ENCODE measurements at regions not wholly inside any gene's neighbourhood (a gene's known extent, or its start where the extent isn't known, plus 50 kb on each side); places are given as distances from the start of the nearest gene placed in this dataset.

DNA sequence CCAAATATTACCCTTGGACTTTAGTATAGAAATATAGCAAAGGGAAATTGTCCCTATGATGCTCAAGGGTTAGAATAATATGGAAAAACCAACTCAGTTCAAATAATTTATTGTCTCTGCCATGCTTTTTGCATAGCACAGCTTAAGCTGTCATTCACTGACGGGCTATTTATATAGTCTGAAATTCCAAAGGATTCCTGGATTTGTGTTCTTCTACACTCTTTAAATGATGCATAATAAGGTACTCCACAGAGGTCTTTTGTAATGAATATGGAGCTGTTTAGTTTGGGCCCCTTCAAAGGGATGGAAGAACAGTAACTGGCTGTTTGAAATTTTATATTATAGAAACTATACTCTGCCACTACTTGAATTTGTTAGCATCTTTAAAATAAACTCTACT lies 276.6 kb upstream of the FERD3L start:
- no peaks in the 10 kb centered on the region for H3K27me3 ChIP-seq (replicated peaks in 1 of 4; ENCODE audit: control extremely low read depth in 1 of 4, control insufficient read depth in 3 of 4, insufficient read depth in 4 of 4, low read length in 3 of 4)
- no peak overlapping the region for H3K4me2 ChIP-seq (replicated peaks; ENCODE audit: low read depth, low read length, poor library complexity, severe bottlenecking)
- no peak overlapping the region for H2AFZ ChIP-seq (ENCODE audit: insufficient read depth, low read depth, low read length, poor library complexity, severe bottlenecking)
- DNase-seq (no peak), ATAC-seq (ENCODE audit: low read depth) (no peak)
- no CpG with 5 or more reads among the region's 1 CpG for WGBS (ENCODE audit: insufficient coverage)
- intact Hi-C loops (cut with micrococcal nuclease): no loop called here
- H3K9ac ChIP-seq (ENCODE audit: low read length): no peak overlapping the region
- TF ChIP-seq, protein P1, sequence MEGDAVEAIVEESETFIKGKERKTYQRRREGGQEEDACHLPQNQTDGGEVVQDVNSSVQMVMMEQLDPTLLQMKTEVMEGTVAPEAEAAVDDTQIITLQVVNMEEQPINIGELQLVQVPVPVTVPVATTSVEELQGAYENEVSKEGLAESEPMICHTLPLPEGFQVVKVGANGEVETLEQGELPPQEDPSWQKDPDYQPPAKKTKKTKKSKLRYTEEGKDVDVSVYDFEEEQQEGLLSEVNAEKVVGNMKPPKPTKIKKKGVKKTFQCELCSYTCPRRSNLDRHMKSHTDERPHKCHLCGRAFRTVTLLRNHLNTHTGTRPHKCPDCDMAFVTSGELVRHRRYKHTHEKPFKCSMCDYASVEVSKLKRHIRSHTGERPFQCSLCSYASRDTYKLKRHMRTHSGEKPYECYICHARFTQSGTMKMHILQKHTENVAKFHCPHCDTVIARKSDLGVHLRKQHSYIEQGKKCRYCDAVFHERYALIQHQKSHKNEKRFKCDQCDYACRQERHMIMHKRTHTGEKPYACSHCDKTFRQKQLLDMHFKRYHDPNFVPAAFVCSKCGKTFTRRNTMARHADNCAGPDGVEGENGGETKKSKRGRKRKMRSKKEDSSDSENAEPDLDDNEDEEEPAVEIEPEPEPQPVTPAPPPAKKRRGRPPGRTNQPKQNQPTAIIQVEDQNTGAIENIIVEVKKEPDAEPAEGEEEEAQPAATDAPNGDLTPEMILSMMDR (IDR thresholded peaks at IDR 0.05): no peak
- no peak for TF ChIP-seq EZH2 (IDR thresholded peaks at IDR 0.05; ENCODE audit: borderline replicate concordance, insufficient read depth, low read depth, low read length, poor library complexity, severe bottlenecking)
- Mint-ChIP-seq H3K9me3 (ENCODE audit: insufficient read depth) (no peaks in the 10 kb centered on the region), H3K4me1 (no peaks in the 10 kb centered on the region), H3K27me3 (no peaks in the 10 kb centered on the region), H3K27ac (no peak overlapping the region), H3K4me3 (no peak overlapping the region)
- no peaks in the 10 kb centered on the region for H3K9me3 ChIP-seq (ENCODE audit: control extremely low read depth in 1 of 3, control insufficient read depth in 2 of 3, insufficient read depth in 1 of 3, low read length in 2 of 3)
- ChIA-PET CTCF (no interaction called here), POLR2A (no interaction called here)
- no peaks in the 10 kb centered on the region for H3K79me2 ChIP-seq (ENCODE audit: control insufficient read depth, insufficient read depth, low read length)
- no peaks in the 10 kb centered on the region for H3K36me3 ChIP-seq (replicated peaks in 1 of 2; ENCODE audit: control extremely low read depth in 1 of 2, control insufficient read depth in 1 of 2, extremely low read depth in 1 of 2, insufficient read depth in 2 of 2, low read length in 1 of 2)
- no peak overlapping the region for H3K27ac ChIP-seq (ENCODE audit: low read length in 2 of 2)
- H3K4me1 ChIP-seq (ENCODE audit: control insufficient read depth in 2 of 2, insufficient read depth in 2 of 2, low read length in 2 of 2): no peaks in the 10 kb centered on the region
- H3K4me3 ChIP-seq (ENCODE audit: control extremely low read depth in 1 of 5, extremely low read depth in 1 of 5, insufficient read depth in 1 of 5, low read depth in 2 of 5, low read length in 4 of 5): no peak overlapping the region
- H4K20me1 ChIP-seq (ENCODE audit: control insufficient read depth, insufficient read depth, low read length, poor library complexity, severe bottlenecking): no peaks in the 10 kb centered on the region

DNA sequence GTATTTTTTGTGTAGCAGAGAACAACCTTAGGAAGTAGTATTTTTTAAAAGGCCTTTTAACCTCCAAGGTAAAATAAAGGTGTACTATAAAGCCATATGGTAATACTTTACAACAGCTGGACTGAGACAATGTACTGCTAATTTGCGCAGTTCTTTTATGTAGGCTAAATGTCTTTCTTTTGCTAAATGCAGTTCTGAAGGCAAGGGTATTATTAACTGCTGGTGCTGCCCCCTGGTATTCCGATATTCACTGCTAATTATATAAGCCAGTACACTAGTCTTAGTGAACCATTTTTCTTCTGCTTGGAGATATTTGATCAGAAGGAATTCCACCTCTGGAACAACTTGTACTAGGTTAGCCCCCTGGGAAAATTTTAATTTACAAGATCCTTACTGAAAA lies 272.0 kb upstream of the FERD3L start:
- no peak for ATAC-seq (ENCODE audit: low read depth)
- intact Hi-C loops (cut with micrococcal nuclease): no loop called here
- no peaks in the 10 kb centered on the region for H4K20me1 ChIP-seq (ENCODE audit: control insufficient read depth, insufficient read depth, low read length, poor library complexity, severe bottlenecking)
- ChIA-PET POLR2A (no interaction called here), CTCF (no interaction called here)
- Mint-ChIP-seq H3K27me3 (no peaks in the 10 kb centered on the region), H3K27ac (no peak overlapping the region), H3K4me3 (no peak overlapping the region), H3K9me3 (ENCODE audit: insufficient read depth) (no peaks in the 10 kb centered on the region), H3K4me1 (no peaks in the 10 kb centered on the region)
- H3K4me2 ChIP-seq (replicated peaks; ENCODE audit: low read depth, low read length, poor library complexity, severe bottlenecking): no peak overlapping the region
- DNase-seq: no peak
- H3K36me3 ChIP-seq (replicated peaks in 1 of 2; ENCODE audit: control extremely low read depth in 1 of 2, control insufficient read depth in 1 of 2, extremely low read depth in 1 of 2, insufficient read depth in 2 of 2, low read length in 1 of 2): no peaks in the 10 kb centered on the region
- H3K4me1 ChIP-seq (ENCODE audit: control insufficient read depth in 2 of 2, insufficient read depth in 2 of 2, low read length in 2 of 2): no peaks in the 10 kb centered on the region
- no peak overlapping the region for H3K27ac ChIP-seq (ENCODE audit: low read length in 2 of 2)
- H3K79me2 ChIP-seq (ENCODE audit: control insufficient read depth, insufficient read depth, low read length): no peaks in the 10 kb centered on the region
- no CpG with 5 or more reads among the region's 2 CpGs for WGBS (ENCODE audit: insufficient coverage)
- TF ChIP-seq, protein P1 (IDR thresholded peaks at IDR 0.05): no peak
- no peak for TF ChIP-seq EZH2 (IDR thresholded peaks at IDR 0.05; ENCODE audit: borderline replicate concordance, insufficient read depth, low read depth, low read length, poor library complexity, severe bottlenecking)
- H2AFZ ChIP-seq (ENCODE audit: insufficient read depth, low read depth, low read length, poor library complexity, severe bottlenecking): no peak overlapping the region
- H3K4me3 ChIP-seq (ENCODE audit: control extremely low read depth in 1 of 5, extremely low read depth in 1 of 5, insufficient read depth in 1 of 5, low read depth in 2 of 5, low read length in 4 of 5): no peak overlapping the region
- H3K9me3 ChIP-seq (ENCODE audit: control extremely low read depth in 1 of 3, control insufficient read depth in 2 of 3, insufficient read depth in 1 of 3, low read length in 2 of 3): no peaks in the 10 kb centered on the region
- no peaks in the 10 kb centered on the region for H3K27me3 ChIP-seq (replicated peaks in 1 of 4; ENCODE audit: control extremely low read depth in 1 of 4, control insufficient read depth in 3 of 4, insufficient read depth in 4 of 4, low read length in 3 of 4)
- no peak overlapping the region for H3K9ac ChIP-seq (ENCODE audit: low read length)

Data from B cell (primary cell).